Neural progenitor cell (in vitro differentiated cells): ENCODE measurements at regions not wholly inside any gene's neighbourhood (a gene's known extent, or its start where the extent isn't known, plus 50 kb on each side); places are given as distances from the start of the nearest gene placed in this dataset.
"Not testable (repeated sequence)": the region's sequence is repeated elsewhere in the genome, so short reads cannot be mapped to it uniquely, and the experiment has no call there.

Experiments used
- EZH2phosphoT487 ChIP-seq: fragments of 200-600 bp; sonication (generic); IDR thresholded peaks from 2 replicates; pipeline ENCODE4 v1.6.1; 2017; ENCODE audit warnings: antibody characterized with exemption
- TF ChIP-seq, protein P1 (sequence below): fragments of 200-600 bp; sonication (generic); IDR thresholded peaks from 2 replicates; pipeline ENCODE4 v1.5.1; 2017; ENCODE audit warnings: antibody characterized with exemption, mild to moderate bottlenecking

DNA sequence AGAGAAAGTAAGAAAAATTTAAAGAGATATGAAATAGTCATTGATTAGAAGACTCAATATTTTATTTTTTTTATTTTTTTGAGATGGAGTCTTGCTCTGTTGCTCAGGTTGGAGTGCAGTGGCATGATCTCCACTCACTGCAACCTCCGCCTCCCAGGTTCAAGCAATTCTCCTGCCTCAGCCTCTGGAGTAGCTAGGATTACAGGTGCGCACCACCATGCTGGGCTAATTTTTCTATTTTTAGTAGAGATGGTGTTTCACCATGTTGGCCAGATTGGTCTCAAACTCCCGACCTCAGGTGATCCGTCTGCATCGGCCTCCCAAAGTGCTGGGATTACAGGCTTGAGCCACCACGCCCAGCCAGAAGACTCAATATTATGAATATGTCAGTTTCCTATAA, 672.6 kb downstream of the UQCRFS1 start:
- TF ChIP-seq EZH2phosphoT487 = not testable (repeated sequence)
- TF ChIP-seq, protein P1, sequence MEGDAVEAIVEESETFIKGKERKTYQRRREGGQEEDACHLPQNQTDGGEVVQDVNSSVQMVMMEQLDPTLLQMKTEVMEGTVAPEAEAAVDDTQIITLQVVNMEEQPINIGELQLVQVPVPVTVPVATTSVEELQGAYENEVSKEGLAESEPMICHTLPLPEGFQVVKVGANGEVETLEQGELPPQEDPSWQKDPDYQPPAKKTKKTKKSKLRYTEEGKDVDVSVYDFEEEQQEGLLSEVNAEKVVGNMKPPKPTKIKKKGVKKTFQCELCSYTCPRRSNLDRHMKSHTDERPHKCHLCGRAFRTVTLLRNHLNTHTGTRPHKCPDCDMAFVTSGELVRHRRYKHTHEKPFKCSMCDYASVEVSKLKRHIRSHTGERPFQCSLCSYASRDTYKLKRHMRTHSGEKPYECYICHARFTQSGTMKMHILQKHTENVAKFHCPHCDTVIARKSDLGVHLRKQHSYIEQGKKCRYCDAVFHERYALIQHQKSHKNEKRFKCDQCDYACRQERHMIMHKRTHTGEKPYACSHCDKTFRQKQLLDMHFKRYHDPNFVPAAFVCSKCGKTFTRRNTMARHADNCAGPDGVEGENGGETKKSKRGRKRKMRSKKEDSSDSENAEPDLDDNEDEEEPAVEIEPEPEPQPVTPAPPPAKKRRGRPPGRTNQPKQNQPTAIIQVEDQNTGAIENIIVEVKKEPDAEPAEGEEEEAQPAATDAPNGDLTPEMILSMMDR = not testable (repeated sequence)
